ENCODE measurements at regions not wholly inside any gene's neighbourhood (a gene's known extent, or its start where the extent isn't known, plus 50 kb on each side); places are given as distances from the start of the nearest gene placed in this dataset.

- TF ChIP-seq CTCF (IDR thresholded peaks at IDR 0.05) (no peak), POLR2A (IDR thresholded peaks at IDR 0.05) (no peak)
Observed at GRCh38 chr2:136666-137065, 90.4 kb upstream of the FAM110C start.
